SK-N-SH treated with all-trans-retinoic acid at 6 μM for 48 hours (cell line): ENCODE measurements at regions not wholly inside any gene's neighbourhood (a gene's known extent, or its start where the extent isn't known, plus 50 kb on each side); places are given as distances from the start of the nearest gene placed in this dataset.

Experiments
- ATAC-seq: fragments of 200-7000 bp; cut with Tn5 transposase; 3 replicates; pipeline ENCODE4 v1.9.1; 2020; ENCODE audit warnings: mild to moderate bottlenecking, moderate library complexity
- ARNTL ChIP-seq: fragments of 450-650 bp; formaldehyde crosslinking; IDR thresholded peaks from 2 replicates; pipeline ENCODE4 v1.5.0; 2020; ENCODE audit warnings: low read depth, mild to moderate bottlenecking, moderate library complexity, borderline replicate concordance
- BACH2 ChIP-seq: fragments of 250-450 bp; sonication (Bioruptor Pico); IDR thresholded peaks from 2 replicates; pipeline ENCODE4 v1.9.0; 2021; ENCODE audit warnings: mild to moderate bottlenecking, borderline replicate concordance
- CSDC2 ChIP-seq: fragments of 250-450 bp; sonication (Bioruptor Pico); IDR thresholded peaks from 2 replicates; pipeline ENCODE4 v1.5.0; 2020; ENCODE audit warnings: mild to moderate bottlenecking, moderate library complexity
- ESRRG ChIP-seq: fragments of 250-450 bp; sonication (Bioruptor Pico); IDR thresholded peaks from 2 replicates; pipeline ENCODE4 v1.6.1; 2021; ENCODE audit warnings: mild to moderate bottlenecking
- GLIS3 ChIP-seq: fragments of 250-450 bp; sonication (Bioruptor Pico); IDR thresholded peaks from 2 replicates; pipeline ENCODE4 v1.5.0; 2020; ENCODE audit warnings: mild to moderate bottlenecking, moderate library complexity
- ISL1 ChIP-seq: fragments of 250-450 bp; sonication (Bioruptor Pico); IDR thresholded peaks from 2 replicates; pipeline ENCODE4 v2.1.2; 2022; ENCODE audit warnings: mild to moderate bottlenecking, moderate library complexity
- OSR1 ChIP-seq: fragments of 250-450 bp; sonication (Bioruptor Pico); IDR thresholded peaks from 2 replicates; pipeline ENCODE4 v1.8.0; 2022; ENCODE audit warnings: moderate library complexity, mild to moderate bottlenecking, inconsistent platforms
- PPARA ChIP-seq: fragments of 250-450 bp; sonication (Bioruptor Pico); IDR thresholded peaks from 2 replicates; pipeline ENCODE4 v1.5.0; 2020; ENCODE audit warnings: mild to moderate bottlenecking, borderline replicate concordance
- RARB ChIP-seq: fragments of 250-450 bp; sonication (Bioruptor Pico); IDR thresholded peaks from 2 replicates; pipeline ENCODE4 v1.8.0; 2021; ENCODE audit warnings: mild to moderate bottlenecking, moderate library complexity
- SNAI2 ChIP-seq: fragments of 250-450 bp; sonication (Bioruptor Pico); IDR thresholded peaks from 2 replicates; pipeline ENCODE4 v1.5.0; 2020; ENCODE audit warnings: mild to moderate bottlenecking, moderate library complexity
- TCF4 ChIP-seq: fragments of 250-450 bp; sonication (Bioruptor Pico); IDR thresholded peaks from 2 replicates; pipeline ENCODE4 v1.8.0; 2021; ENCODE audit warnings: mild to moderate bottlenecking, moderate library complexity, borderline replicate concordance
- TOX ChIP-seq: fragments of 250-450 bp; sonication (Bioruptor Pico); IDR thresholded peaks from 2 replicates; pipeline ENCODE4 v1.8.0; 2021; ENCODE audit warnings: mild to moderate bottlenecking, moderate library complexity, borderline replicate concordance
- ZC3H10 ChIP-seq: fragments of 250-450 bp; sonication (Bioruptor Pico); IDR thresholded peaks from 2 replicates; pipeline ENCODE4 v1.5.1; 2021; ENCODE audit warnings: mild to moderate bottlenecking, moderate library complexity
- ZFP3 ChIP-seq: fragments of 250-450 bp; sonication (Bioruptor Pico); IDR thresholded peaks from 2 replicates; pipeline ENCODE4 v1.5.0; 2020; ENCODE audit warnings: mild to moderate bottlenecking, moderate library complexity
- ZFP30 ChIP-seq: fragments of 450-650 bp; formaldehyde crosslinking; IDR thresholded peaks from 2 replicates; pipeline ENCODE4 v1.5.0; 2022; ENCODE audit warnings: mild to moderate bottlenecking, moderate library complexity
- ZNF565 ChIP-seq: fragments of 450-650 bp; formaldehyde crosslinking; conservative IDR thresholded peaks from 2 replicates; pipeline ENCODE4 v1.5.0; 2020; ENCODE audit warnings: low read depth, mild to moderate bottlenecking, moderate library complexity
- ZNF70 ChIP-seq: fragments of 450-650 bp; formaldehyde crosslinking; IDR thresholded peaks from 2 replicates; pipeline ENCODE4 v1.5.0; 2020; ENCODE audit warnings: mild to moderate bottlenecking, moderate library complexity
- ZNF8 ChIP-seq: fragments of 450-650 bp; formaldehyde crosslinking; IDR thresholded peaks from 2 replicates; pipeline ENCODE4 v1.5.0; 2020; ENCODE audit warnings: mild to moderate bottlenecking, moderate library complexity
- TF ChIP-seq, protein P1 (sequence below): fragments of 250-450 bp; sonication (Bioruptor Pico); IDR thresholded peaks from 2 replicates; pipeline ENCODE4 v1.8.0; 2020; ENCODE audit warnings: mild to moderate bottlenecking, moderate library complexity, borderline replicate concordance
- TF ChIP-seq, protein P2 (sequence below): fragments of 250-450 bp; sonication (Bioruptor Pico); IDR thresholded peaks from 2 replicates; pipeline ENCODE4 v1.8.0; 2021; ENCODE audit warnings: low read depth, mild to moderate bottlenecking, moderate library complexity, borderline replicate concordance
- TF ChIP-seq, protein P3 (sequence below): fragments of 250-450 bp; sonication (Bioruptor Pico); IDR thresholded peaks from 2 replicates; pipeline ENCODE4 v1.5.1; 2020; ENCODE audit warnings: low read depth, mild to moderate bottlenecking, moderate library complexity
- TF ChIP-seq, protein P4 (sequence below): fragments of 250-450 bp; sonication (Bioruptor Pico); IDR thresholded peaks from 2 replicates; pipeline ENCODE4 v1.5.0; 2020; ENCODE audit warnings: mild to moderate bottlenecking, moderate library complexity

DNA sequence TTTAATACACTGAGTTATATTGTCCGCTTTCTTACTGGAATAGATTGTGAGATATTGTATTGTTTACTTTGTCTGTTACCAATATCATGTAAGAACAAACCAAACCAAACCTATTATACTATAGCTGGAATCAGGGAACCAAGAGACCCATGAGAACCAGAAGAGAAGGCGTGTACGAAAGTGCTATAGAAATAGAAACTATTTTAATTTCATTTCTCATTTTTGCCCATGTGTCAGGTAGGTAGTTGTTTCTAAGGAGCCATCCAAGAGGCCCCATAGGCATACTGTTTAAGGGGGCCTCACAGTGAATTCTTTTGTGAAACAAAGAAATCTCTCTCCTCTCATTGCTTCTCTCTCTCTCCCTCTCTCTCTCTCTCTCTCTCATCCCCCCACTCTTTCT lies 363.6 kb downstream of the RNF144A start:
- TF ChIP-seq ZFP3 (CRISPR knock-in tag): no peak
- no peak for TF ChIP-seq ARNTL (CRISPR knock-in tag)
- no peak for TF ChIP-seq TOX (CRISPR knock-in tag)
- no peak for TF ChIP-seq CSDC2 (CRISPR knock-in tag)
- TF ChIP-seq TCF4 (CRISPR knock-in tag): no peak
- TF ChIP-seq SNAI2 (CRISPR knock-in tag): no peak
- TF ChIP-seq, protein P1, sequence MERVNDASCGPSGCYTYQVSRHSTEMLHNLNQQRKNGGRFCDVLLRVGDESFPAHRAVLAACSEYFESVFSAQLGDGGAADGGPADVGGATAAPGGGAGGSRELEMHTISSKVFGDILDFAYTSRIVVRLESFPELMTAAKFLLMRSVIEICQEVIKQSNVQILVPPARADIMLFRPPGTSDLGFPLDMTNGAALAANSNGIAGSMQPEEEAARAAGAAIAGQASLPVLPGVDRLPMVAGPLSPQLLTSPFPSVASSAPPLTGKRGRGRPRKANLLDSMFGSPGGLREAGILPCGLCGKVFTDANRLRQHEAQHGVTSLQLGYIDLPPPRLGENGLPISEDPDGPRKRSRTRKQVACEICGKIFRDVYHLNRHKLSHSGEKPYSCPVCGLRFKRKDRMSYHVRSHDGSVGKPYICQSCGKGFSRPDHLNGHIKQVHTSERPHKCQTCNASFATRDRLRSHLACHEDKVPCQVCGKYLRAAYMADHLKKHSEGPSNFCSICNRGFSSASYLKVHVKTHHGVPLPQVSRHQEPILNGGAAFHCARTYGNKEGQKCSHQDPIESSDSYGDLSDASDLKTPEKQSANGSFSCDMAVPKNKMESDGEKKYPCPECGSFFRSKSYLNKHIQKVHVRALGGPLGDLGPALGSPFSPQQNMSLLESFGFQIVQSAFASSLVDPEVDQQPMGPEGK (CRISPR knock-in tag): no peak
- TF ChIP-seq, protein P2, sequence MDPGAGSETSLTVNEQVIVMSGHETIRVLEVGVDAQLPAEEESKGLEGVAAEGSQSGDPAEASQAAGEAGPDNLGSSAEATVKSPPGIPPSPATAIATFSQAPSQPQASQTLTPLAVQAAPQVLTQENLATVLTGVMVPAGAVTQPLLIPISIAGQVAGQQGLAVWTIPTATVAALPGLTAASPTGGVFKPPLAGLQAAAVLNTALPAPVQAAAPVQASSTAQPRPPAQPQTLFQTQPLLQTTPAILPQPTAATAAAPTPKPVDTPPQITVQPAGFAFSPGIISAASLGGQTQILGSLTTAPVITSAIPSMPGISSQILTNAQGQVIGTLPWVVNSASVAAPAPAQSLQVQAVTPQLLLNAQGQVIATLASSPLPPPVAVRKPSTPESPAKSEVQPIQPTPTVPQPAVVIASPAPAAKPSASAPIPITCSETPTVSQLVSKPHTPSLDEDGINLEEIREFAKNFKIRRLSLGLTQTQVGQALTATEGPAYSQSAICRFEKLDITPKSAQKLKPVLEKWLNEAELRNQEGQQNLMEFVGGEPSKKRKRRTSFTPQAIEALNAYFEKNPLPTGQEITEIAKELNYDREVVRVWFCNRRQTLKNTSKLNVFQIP: no peak
- no peak for TF ChIP-seq BACH2
- TF ChIP-seq, protein P3, sequence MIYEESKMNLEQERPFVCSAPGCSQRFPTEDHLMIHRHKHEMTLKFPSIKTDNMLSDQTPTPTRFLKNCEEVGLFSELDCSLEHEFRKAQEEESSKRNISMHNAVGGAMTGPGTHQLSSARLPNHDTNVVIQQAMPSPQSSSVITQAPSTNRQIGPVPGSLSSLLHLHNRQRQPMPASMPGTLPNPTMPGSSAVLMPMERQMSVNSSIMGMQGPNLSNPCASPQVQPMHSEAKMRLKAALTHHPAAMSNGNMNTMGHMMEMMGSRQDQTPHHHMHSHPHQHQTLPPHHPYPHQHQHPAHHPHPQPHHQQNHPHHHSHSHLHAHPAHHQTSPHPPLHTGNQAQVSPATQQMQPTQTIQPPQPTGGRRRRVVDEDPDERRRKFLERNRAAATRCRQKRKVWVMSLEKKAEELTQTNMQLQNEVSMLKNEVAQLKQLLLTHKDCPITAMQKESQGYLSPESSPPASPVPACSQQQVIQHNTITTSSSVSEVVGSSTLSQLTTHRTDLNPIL (CRISPR knock-in tag): no peak
- no peak for TF ChIP-seq ISL1 (CRISPR knock-in tag)
- TF ChIP-seq OSR1 (CRISPR knock-in tag): no peak
- TF ChIP-seq PPARA: no peak
- no peak for TF ChIP-seq ZNF8 (CRISPR knock-in tag)
- no peak for TF ChIP-seq ZNF70
- TF ChIP-seq ZC3H10 (CRISPR knock-in tag): no peak
- ATAC-seq: no peak

DNA sequence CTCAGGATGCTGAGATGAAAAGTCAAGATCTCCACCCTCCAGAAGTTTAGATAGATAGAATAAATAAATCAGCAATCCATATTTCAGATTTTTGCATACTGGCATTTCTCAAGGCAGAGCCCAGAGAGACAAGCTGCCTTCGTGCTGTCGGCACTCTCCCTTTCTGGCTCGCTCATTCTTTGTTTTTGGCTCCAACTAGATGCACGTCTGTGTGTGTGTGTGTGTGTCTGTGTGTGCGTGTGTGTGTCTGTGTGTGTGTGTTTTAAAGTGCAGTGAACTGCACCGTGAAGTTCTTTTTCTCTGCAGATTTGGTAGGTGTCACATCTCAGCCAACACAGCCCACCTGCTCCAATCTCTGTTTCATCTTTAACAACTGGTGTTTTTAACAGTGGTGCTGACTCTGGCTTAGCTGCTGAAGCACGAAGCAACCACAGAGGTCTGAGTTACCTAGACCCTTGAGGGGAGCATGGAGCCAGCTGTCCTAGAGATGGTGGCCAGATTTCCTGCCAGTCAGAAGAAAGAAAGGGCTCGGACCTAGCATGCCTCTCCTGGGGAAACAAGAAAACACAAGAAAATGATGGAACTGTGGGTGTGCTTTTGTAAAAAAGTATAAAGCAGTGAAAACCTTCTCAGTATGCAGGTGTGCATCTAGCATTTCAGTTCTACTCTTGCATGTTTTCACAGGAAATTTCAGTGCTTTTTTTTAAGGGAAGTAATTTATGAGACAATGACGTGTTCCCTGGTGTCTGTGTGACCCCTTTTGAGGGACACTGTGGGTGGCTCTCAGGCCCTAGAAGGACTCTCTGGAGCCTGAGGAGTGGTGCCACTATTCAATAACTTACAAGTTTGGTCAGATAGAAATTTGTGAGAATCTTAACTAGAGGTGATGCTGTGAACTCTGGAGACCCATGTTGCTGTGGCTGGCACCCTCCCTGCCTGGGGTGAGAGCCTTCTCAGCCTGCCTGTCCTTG lies 364.3 kb downstream of the RNF144A start:
- no peak for ATAC-seq
- TF ChIP-seq ZNF70 (no peak), TOX (CRISPR knock-in tag) (no peak), ZC3H10 (CRISPR knock-in tag) (no peak), TCF4 (CRISPR knock-in tag) (no peak), ZFP3 (CRISPR knock-in tag) (no peak), ISL1 (CRISPR knock-in tag) (no peak), BACH2 (no peak), ZNF8 (CRISPR knock-in tag) (no peak), SNAI2 (CRISPR knock-in tag) (no peak), RARB (no peak), OSR1 (CRISPR knock-in tag) (no peak), PPARA (no peak), ESRRG (CRISPR knock-in tag) (no peak), ZNF565 (CRISPR knock-in tag) (no peak), ZFP30 (CRISPR knock-in tag) (no peak), ARNTL (CRISPR knock-in tag) (no peak)
- TF ChIP-seq, protein P3 (CRISPR knock-in tag): no peak
- TF ChIP-seq, protein P2: no peak

DNA sequence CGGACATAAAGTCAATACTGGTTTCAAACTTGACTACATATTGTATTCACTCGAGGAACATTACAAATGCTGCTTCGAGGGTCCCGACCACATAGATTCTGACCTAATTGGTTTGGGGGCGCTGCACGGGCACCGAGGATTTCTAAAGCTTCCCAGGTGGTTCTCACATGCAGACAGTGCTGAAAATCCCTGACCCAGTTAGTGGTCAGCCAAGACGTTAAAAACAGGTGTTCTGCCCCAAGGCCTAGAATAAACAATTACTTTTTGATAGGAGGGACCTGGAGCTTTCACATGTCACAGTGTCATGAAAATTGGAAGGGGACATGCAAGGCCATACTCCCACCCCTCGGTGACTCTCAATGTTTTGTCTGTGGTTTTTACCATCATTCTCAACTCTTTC lies 368.9 kb downstream of the RNF144A start:
- no peak for ATAC-seq
- no peak for TF ChIP-seq TOX (CRISPR knock-in tag)
- TF ChIP-seq ZNF70: no peak
- TF ChIP-seq TCF4 (CRISPR knock-in tag): no peak
- no peak for TF ChIP-seq BACH2
- TF ChIP-seq, protein P4, sequence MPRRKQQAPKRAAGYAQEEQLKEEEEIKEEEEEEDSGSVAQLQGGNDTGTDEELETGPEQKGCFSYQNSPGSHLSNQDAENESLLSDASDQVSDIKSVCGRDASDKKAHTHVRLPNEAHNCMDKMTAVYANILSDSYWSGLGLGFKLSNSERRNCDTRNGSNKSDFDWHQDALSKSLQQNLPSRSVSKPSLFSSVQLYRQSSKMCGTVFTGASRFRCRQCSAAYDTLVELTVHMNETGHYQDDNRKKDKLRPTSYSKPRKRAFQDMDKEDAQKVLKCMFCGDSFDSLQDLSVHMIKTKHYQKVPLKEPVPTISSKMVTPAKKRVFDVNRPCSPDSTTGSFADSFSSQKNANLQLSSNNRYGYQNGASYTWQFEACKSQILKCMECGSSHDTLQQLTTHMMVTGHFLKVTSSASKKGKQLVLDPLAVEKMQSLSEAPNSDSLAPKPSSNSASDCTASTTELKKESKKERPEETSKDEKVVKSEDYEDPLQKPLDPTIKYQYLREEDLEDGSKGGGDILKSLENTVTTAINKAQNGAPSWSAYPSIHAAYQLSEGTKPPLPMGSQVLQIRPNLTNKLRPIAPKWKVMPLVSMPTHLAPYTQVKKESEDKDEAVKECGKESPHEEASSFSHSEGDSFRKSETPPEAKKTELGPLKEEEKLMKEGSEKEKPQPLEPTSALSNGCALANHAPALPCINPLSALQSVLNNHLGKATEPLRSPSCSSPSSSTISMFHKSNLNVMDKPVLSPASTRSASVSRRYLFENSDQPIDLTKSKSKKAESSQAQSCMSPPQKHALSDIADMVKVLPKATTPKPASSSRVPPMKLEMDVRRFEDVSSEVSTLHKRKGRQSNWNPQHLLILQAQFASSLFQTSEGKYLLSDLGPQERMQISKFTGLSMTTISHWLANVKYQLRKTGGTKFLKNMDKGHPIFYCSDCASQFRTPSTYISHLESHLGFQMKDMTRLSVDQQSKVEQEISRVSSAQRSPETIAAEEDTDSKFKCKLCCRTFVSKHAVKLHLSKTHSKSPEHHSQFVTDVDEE (CRISPR knock-in tag): no peak
- TF ChIP-seq PPARA: no peak
- TF ChIP-seq ZFP30 (CRISPR knock-in tag): no peak
- TF ChIP-seq CSDC2 (CRISPR knock-in tag): no peak
- no peak for TF ChIP-seq ZNF8 (CRISPR knock-in tag)
- no peak for TF ChIP-seq GLIS3
- no peak for TF ChIP-seq ZFP3 (CRISPR knock-in tag)
- TF ChIP-seq, protein P2: no peak
